Thymus (tissue), 11 donors: ENCODE measurements at regions not wholly inside any gene's neighbourhood (a gene's known extent, or its start where the extent isn't known, plus 50 kb on each side); places are given as distances from the start of the nearest gene placed in this dataset.

Experiments
- DNase-seq, 9 donors: peaks; one replicate each; pipeline ENCODE4 v3.0.0-alpha.2; 2013; ENCODE audit warnings: low spot score in 9 of 9, low read depth in 6 of 9, missing footprints in 1 of 9
- H3K27ac ChIP-seq, 2 donors: one replicate each; pipeline ENCODE4 v1.5.1; 2013; ENCODE audit warnings: control low read depth in 1 of 2, low read depth in 1 of 2, low read length in 1 of 2, mild to moderate bottlenecking in 1 of 2, moderate library complexity in 1 of 2
- H3K27me3 ChIP-seq, 2 donors: one replicate each; pipeline ENCODE4 v1.5.1; 2013; ENCODE audit warnings: low read length in 1 of 2; ENCODE audit not compliant: control insufficient read depth in 2 of 2, insufficient read depth in 1 of 2
- H3K36me3 ChIP-seq, 2 donors: one replicate each; pipeline ENCODE4 v1.5.1; 2013; ENCODE audit warnings: low read length in 1 of 2, mild to moderate bottlenecking in 1 of 2, moderate library complexity in 1 of 2; ENCODE audit not compliant: control insufficient read depth in 2 of 2, insufficient read depth in 2 of 2
- H3K4me1 ChIP-seq, 2 donors: one replicate each; pipeline ENCODE4 v1.5.1; 2013; ENCODE audit warnings: low read length in 2 of 2; ENCODE audit not compliant: control insufficient read depth in 2 of 2, insufficient read depth in 2 of 2
- H3K4me3 ChIP-seq, 2 donors: one replicate each; pipeline ENCODE4 v1.5.1; 2013; ENCODE audit warnings: low read length in 2 of 2, control low read depth in 1 of 2, mild to moderate bottlenecking in 1 of 2
- H3K9me3 ChIP-seq, 2 donors: one replicate each; pipeline ENCODE4 v1.5.1; 2013; ENCODE audit warnings: low read length in 1 of 2, mild to moderate bottlenecking in 1 of 2; ENCODE audit not compliant: control insufficient read depth in 2 of 2, insufficient read depth in 1 of 2
- WGBS: extraction: QIAGEN DNeasy Blood & Tissue Kit; methylation state at CpG from one replicate; pipeline ENCODE4 v1.1.7; 2013; 5-methylcytosine and 5-hydroxymethylcytosine counted together
- donor health status: healthy.

DNA sequence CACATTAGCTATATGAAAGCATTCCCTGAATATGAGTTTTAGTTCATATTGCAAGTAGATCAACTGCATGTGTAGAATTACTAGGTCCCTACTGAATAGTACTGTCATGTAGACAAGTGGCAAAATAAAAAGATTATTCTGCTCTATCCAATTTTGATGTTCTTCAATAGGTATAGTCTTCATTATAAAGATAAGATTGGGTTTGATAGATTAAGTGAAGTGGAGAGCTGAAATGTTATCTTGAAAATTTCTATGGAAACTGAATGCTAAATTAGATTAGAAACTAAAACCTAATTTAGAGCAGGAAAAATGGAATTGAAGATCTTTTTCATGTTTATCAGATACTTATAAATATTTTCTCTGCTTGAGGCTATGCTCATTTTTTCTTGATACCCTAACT is 1610.0 kb downstream of the BRINP3 start:
- Histone ChIP-seq H3K36me3 (no peaks in the 10 kb centered on the region), H3K9me3 (peaks cover 0 to 1% of the 10 kb centered on the region in 2 donors), H3K4me1 (no peaks in the 10 kb centered on the region), H3K27ac (no peak overlapping the region), H3K4me3 (no peak overlapping the region), H3K27me3 (no peaks in the 10 kb centered on the region)
- no peak for DNase-seq

DNA sequence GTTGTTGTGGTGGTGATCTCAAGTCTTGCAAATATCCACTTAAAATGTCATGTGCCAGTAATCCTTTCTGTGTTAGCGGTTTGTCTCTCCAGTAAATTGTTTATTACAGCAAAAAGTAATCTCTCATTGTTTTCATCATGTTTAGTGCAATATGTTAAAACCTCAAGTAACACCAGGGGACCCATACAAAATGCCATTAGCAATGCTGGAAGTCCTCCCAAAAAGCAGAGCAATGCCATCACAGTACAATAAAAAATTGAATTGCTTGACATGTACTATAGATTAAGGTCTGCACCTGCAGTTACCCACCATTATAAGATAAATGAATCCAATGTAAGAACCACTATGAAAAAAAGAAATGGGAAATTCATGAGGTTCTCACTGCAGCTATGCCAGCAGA is 1606.5 kb downstream of the BRINP3 start:
- no peak overlapping the region for H3K27ac ChIP-seq
- WGBS = 80% methylated on average over 1 of the region's 1 CpG
- no peaks in the 10 kb centered on the region for H3K27me3 ChIP-seq

DNA sequence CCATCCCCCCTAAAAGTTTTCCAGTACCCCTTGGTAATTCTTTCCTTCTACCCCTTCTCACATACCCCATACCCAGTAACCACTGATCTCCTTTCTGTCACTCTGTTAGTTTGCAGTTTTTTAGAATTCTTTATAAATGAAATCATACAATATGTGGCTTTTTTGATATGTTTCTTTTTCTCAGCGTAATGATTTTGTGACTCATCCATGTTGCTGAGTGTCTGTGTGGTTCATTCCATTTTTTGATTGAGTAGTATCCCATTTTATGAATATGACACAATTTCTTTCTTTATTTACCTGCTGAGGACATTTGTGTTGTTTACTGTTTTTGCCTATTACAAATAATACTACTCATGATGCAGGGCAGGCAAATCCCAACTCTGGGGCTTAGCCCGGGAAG is 1605.3 kb downstream of the BRINP3 start:
- no peak overlapping the region for H3K4me3 ChIP-seq
- DNase-seq = no peak
- WGBS = 93% methylated on average over 2 of the region's 2 CpGs

More for the DNA sequence above, 1606.5 kb downstream of the BRINP3 start:
- no peak for DNase-seq
- Histone ChIP-seq H3K4me3 (no peak overlapping the region), H3K9me3 (no peaks in the 10 kb centered on the region), H3K4me1 (no peaks in the 10 kb centered on the region), H3K36me3 (no peaks in the 10 kb centered on the region)

DNA sequence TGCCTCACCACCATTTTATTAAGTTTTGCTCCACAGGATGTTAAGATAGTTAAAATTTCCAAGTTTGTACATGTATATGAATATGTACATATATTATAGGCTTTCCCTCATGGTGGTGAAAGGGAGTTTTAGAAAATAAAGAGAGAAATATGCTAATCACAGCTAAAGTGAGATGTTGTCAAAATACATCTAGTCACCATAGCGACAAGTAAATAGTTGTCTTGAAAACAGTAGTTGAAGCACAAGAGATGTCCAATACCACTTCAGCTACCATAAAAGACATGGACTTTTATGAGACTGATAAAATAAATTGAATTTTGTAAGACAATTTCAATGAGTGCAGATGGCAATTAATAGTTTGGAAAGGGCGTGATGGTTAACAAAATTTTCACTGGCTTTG is 1600.0 kb downstream of the BRINP3 start:
- 94% methylated on average over 2 of the region's 2 CpGs for WGBS
- DNase-seq = no peak
- Histone ChIP-seq H3K4me1 (no peaks in the 10 kb centered on the region), H3K4me3 (no peak overlapping the region), H3K27me3 (no peaks in the 10 kb centered on the region), H3K9me3 (no peaks in the 10 kb centered on the region), H3K27ac (no peak overlapping the region), H3K36me3 (no peaks in the 10 kb centered on the region)

More for the DNA sequence above, 1605.3 kb downstream of the BRINP3 start:
- Histone ChIP-seq H3K9me3 (no peaks in the 10 kb centered on the region), H3K36me3 (no peaks in the 10 kb centered on the region), H3K27ac (no peak overlapping the region), H3K4me1 (no peaks in the 10 kb centered on the region), H3K27me3 (no peaks in the 10 kb centered on the region)

DNA sequence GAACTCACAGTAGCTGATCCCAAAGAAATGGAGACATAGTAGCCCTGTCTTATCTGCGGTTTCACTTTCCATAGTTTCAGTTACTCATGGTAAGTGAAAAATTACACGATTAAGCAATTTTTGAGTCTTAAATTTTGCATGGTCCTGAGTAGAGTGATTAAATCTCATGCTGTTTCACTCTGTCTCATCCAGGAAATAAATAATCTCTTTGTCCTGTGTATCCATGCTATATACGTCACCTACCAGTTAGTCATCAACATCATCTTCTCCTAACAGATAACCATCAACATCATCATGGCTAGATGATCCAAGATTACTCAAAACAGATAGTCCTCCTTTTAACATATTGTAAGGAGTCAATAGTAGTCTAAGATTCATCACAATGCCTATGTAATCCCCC is 1589.3 kb downstream of the BRINP3 start:
- no peak overlapping the region for H3K27ac ChIP-seq
- H3K27me3 ChIP-seq = no peaks in the 10 kb centered on the region
- no peak for DNase-seq
- WGBS = 65% methylated on average over 3 of the region's 3 CpGs
- no peaks in the 10 kb centered on the region for H3K4me1 ChIP-seq
- H3K9me3 ChIP-seq = no peaks in the 10 kb centered on the region
- H3K4me3 ChIP-seq = no peak overlapping the region
- H3K36me3 ChIP-seq = no peaks in the 10 kb centered on the region

DNA sequence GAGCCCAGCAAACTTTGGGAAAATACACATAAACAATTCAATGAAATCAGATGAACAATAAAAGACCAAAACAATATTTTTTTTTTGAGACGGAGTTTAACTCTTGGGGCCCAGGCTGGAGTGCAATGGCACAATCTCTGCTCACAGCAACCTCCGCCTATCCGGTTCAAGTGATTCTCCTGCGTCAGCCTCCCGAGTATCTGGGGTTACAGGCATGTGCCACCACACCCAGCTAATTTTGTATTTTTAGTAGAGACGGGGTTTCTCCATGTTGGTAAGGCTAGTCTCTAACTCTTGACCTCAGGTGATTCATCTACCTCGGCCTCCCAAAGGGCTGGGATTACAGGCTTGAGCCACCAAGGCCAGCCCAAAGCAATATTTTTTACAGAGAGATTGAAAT is 1588.5 kb downstream of the BRINP3 start:
- Histone ChIP-seq H3K27ac (no peak overlapping the region), H3K4me1 (no peaks in the 10 kb centered on the region), H3K9me3 (no peaks in the 10 kb centered on the region), H3K27me3 (no peaks in the 10 kb centered on the region), H3K36me3 (no peaks in the 10 kb centered on the region), H3K4me3 (no peak overlapping the region)
- whole genome bisulfite sequencing = 94% methylated on average over 7 of the region's 7 CpGs
- no peak for DNase-seq

DNA sequence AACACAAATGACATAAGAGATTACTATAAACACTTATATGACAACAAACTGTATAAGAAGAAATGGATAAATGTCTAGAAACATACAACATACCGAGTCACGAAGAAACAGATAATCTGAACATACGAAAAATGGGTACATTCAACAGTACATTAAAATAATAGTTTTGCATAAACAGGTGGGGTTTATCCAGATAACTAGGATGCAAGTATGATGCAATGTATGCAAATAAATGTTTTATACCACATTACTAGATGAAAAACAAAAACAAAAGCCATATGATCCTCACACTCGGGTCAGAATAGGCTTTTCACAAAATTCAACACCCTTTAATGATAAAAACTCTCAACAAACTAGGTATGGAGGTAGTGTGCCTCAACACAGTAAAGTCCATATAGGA is 1585.7 kb downstream of the BRINP3 start:
- H3K27me3 ChIP-seq = no peaks in the 10 kb centered on the region
- no peaks in the 10 kb centered on the region for H3K4me1 ChIP-seq
- no peaks in the 10 kb centered on the region for H3K9me3 ChIP-seq
- 91% methylated on average over 4 of the region's 4 CpGs for WGBS
- H3K27ac ChIP-seq = no peak overlapping the region
- H3K36me3 ChIP-seq = no peaks in the 10 kb centered on the region
- no peak overlapping the region for H3K4me3 ChIP-seq
- no peak for DNase-seq

DNA sequence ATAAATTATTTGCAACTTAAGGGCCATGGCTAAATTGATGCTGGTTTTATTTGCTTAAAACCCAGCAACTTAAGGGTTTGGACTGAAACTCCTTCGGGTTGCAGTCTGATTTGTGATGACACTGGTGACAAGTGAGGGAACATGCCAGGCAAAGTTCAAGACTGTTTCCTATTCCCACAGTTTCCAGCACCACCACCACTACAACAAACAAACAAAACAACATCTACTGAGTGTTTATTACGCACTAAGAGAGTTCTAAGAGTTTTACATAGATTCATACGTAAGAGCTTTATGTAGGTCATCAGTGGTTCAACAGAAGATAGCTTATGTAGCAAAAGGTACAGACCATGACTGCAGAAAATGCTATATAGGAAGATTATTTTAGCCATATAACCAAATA is 1582.1 kb downstream of the BRINP3 start:
- DNase-seq = no peak
- H3K27ac ChIP-seq = no peak overlapping the region
- no peaks in the 10 kb centered on the region for H3K4me1 ChIP-seq
- peaks cover 0 to 4% of the 10 kb centered on the region in 2 donors for H3K9me3 ChIP-seq
- WGBS = 84% methylated on average over 3 of the region's 3 CpGs
- no peaks in the 10 kb centered on the region for H3K36me3 ChIP-seq
- no peaks in the 10 kb centered on the region for H3K27me3 ChIP-seq
- H3K4me3 ChIP-seq = no peak overlapping the region

DNA sequence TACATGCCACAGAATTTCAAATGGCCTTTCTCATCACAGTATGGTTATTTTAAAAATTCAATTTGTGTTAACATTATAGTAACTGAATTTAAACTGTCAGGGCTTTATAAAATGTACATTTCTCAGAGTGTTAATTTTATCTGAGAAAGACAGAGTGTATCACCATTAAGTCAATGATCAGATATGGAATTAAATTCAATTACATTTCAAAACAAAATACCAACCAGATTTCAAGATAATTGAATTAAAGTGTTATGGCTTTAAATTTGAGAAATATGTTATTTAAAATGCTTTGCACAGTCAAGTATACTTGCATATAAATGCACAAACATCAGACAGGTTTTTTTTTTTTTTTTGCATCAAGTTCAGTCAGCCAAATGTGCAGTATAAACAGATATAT is 1574.4 kb downstream of the BRINP3 start:
- H3K27ac ChIP-seq = no peak overlapping the region
- no peak overlapping the region for H3K4me3 ChIP-seq
- H3K9me3 ChIP-seq = no peaks in the 10 kb centered on the region
- H3K27me3 ChIP-seq = no peaks in the 10 kb centered on the region
- H3K36me3 ChIP-seq = no peaks in the 10 kb centered on the region
- H3K4me1 ChIP-seq = no peaks in the 10 kb centered on the region
- no peak for DNase-seq

DNA sequence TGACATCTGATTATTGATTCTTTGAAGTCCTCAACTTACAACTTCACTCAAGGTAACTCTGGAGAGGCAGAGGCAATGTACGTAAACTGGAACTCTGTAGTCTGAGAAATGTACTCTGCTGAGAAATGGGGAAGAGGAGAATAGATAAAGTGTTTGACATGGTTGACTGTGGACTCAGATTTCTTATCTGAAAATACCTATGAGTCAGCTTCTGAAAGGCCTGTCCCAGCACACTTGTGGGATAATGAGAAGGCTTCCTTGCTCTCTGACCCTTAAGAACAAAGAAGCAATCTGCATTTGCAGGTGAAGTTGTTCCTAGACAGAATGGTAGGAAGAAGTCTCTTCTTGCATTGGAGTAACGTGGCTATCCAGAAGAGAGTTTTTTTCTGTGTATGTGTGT is 1573.5 kb downstream of the BRINP3 start:
- no peak for DNase-seq
- Histone ChIP-seq H3K4me3 (no peak overlapping the region), H3K27me3 (no peaks in the 10 kb centered on the region), H3K4me1 (no peaks in the 10 kb centered on the region), H3K9me3 (no peaks in the 10 kb centered on the region), H3K27ac (no peak overlapping the region), H3K36me3 (no peaks in the 10 kb centered on the region)
- 91% methylated on average over 2 of the region's 2 CpGs for WGBS
